ENCODE measurements at regions not wholly inside any gene's neighbourhood (a gene's known extent, or its start where the extent isn't known, plus 50 kb on each side); places are given as distances from the start of the nearest gene placed in this dataset.

DNA sequence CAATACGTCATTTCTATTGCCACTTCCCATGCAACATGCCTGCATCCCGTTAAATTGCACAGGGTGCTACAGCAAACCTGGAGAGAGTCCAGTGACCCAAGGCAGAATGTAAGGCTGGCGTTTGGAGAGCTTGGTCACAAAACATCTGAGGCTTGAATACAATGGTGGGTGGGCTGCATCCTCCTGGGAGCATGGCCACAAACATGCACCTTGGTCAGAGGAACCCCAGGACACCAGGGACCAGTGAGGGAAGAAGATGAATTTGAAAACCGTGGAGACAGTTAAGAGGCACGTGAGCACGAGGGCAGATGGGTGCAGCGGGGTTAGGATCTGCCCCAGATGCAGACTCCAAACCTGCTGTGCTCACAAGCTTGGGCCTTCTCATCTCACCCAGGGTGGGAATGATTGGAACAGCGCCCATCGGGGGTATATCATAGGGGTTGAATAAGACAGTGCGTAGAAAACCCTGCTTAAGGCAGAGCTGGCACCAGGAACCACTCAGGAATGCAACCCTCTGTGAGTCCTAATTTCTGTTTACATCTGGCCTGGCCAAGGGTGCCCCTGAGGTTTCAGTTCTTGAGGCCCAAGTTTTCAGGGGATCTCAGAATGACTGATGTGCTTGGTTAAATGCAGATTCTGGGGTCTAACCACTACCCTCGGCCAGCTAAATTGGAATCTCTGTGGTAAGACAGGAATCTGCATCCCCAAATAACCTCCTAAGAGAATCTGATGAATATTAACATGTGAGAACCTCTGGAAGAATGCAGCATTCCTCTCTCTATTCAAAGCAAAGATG lies 97.2 kb downstream of the ARL4C start:
- TF ChIP-seq CTCF (IDR thresholded peaks at IDR 0.05) (no peak), POLR2A (IDR thresholded peaks at IDR 0.05) (no peak)
